IPS-18c (cell line): ENCODE measurements at regions not wholly inside any gene's neighbourhood (a gene's known extent, or its start where the extent isn't known, plus 50 kb on each side); places are given as distances from the start of the nearest gene placed in this dataset.

ENCODE experiments used
- H3K4me3 ChIP-seq: 2 replicates; pipeline ENCODE4 v1.7.0; 2013; ENCODE audit warnings: low read depth, mild to moderate bottlenecking, low read length, moderate library complexity; ENCODE audit not compliant: insufficient read depth
- H3K9me3 ChIP-seq: one replicate; pipeline ENCODE4 v1.6.1; 2013; ENCODE audit warnings: mild to moderate bottlenecking, low read length, moderate library complexity; ENCODE audit not compliant: control insufficient read depth, insufficient read depth

GRCh38 chr12:126617312-126617711 is 1552.1 kb downstream of the AACS start:
- H3K9me3 ChIP-seq = peaks cover 3% of the 10 kb centered on the region
- no peak overlapping the region for H3K4me3 ChIP-seq

GRCh38 chr12:126627596-126627995 is 1562.4 kb downstream of the AACS start:
- no peak overlapping the region for H3K4me3 ChIP-seq
- H3K9me3 ChIP-seq = no peaks in the 10 kb centered on the region

GRCh38 chr12:126636821-126637220 is 1571.6 kb downstream of the AACS start:
- H3K4me3 ChIP-seq = no peak overlapping the region

GRCh38 chr12:126644236-126645020 is 1579.2 kb downstream of the AACS start:
- no peaks in the 10 kb centered on the region for H3K9me3 ChIP-seq
- H3K4me3 ChIP-seq = no peak overlapping the region

More at GRCh38 chr12:126636821-126637220, 1571.6 kb downstream of the AACS start:
- no peaks in the 10 kb centered on the region for H3K9me3 ChIP-seq

- H3K4me3 ChIP-seq = no peak overlapping the region
- no peaks in the 10 kb centered on the region for H3K9me3 ChIP-seq
Observed at GRCh38 chr12:126648074-126648473, 1582.8 kb downstream of the AACS start.

GRCh38 chr12:126651133-126651532 is 1585.9 kb downstream of the AACS start:
- H3K4me3 ChIP-seq = no peak overlapping the region

GRCh38 chr12:126663304-126664094 is 1598.3 kb downstream of the AACS start:
- no peak overlapping the region for H3K4me3 ChIP-seq
- no peaks in the 10 kb centered on the region for H3K9me3 ChIP-seq

More at GRCh38 chr12:126651133-126651532, 1585.9 kb downstream of the AACS start:
- no peaks in the 10 kb centered on the region for H3K9me3 ChIP-seq

- Histone ChIP-seq H3K4me3 (no peak overlapping the region), H3K9me3 (no peaks in the 10 kb centered on the region)
Observed at GRCh38 chr12:126667339-126667738, 1599.6 kb upstream of the TMEM132C start.

- Histone ChIP-seq H3K4me3 (no peak overlapping the region), H3K9me3 (no peaks in the 10 kb centered on the region)
Observed at GRCh38 chr12:126668538-126668937, 1598.4 kb upstream of the TMEM132C start.

- no peak overlapping the region for H3K4me3 ChIP-seq
Observed at GRCh38 chr12:126668961-126669360, 1598.0 kb upstream of the TMEM132C start.

GRCh38 chr12:126676434-126676833 is 1590.5 kb upstream of the TMEM132C start:
- H3K4me3 ChIP-seq = no peak overlapping the region
- no peaks in the 10 kb centered on the region for H3K9me3 ChIP-seq

More at GRCh38 chr12:126668961-126669360, 1598.0 kb upstream of the TMEM132C start:
- no peaks in the 10 kb centered on the region for H3K9me3 ChIP-seq

- Histone ChIP-seq H3K4me3 (no peak overlapping the region), H3K9me3 (no peaks in the 10 kb centered on the region)
Observed at GRCh38 chr12:126681676-126682075, 1585.3 kb upstream of the TMEM132C start.

GRCh38 chr12:126684703-126685102 is 1582.3 kb upstream of the TMEM132C start:
- Histone ChIP-seq H3K9me3 (peaks cover 4% of the 10 kb centered on the region), H3K4me3 (no peak overlapping the region)

- Histone ChIP-seq H3K9me3 (peaks cover 4% of the 10 kb centered on the region), H3K4me3 (no peak overlapping the region)
Observed at GRCh38 chr12:126685636-126686035, 1581.3 kb upstream of the TMEM132C start.

GRCh38 chr12:126688556-126688955 is 1578.4 kb upstream of the TMEM132C start:
- peaks cover 4% of the 10 kb centered on the region for H3K9me3 ChIP-seq

GRCh38 chr12:126700096-126700495 is 1566.9 kb upstream of the TMEM132C start:
- Histone ChIP-seq H3K4me3 (no peak overlapping the region), H3K9me3 (no peaks in the 10 kb centered on the region)

More at GRCh38 chr12:126688556-126688955, 1578.4 kb upstream of the TMEM132C start:
- no peak overlapping the region for H3K4me3 ChIP-seq

GRCh38 chr12:126704609-126705008 is 1562.4 kb upstream of the TMEM132C start:
- Histone ChIP-seq H3K4me3 (no peak overlapping the region), H3K9me3 (no peaks in the 10 kb centered on the region)

- no peak overlapping the region for H3K4me3 ChIP-seq
- no peaks in the 10 kb centered on the region for H3K9me3 ChIP-seq
Observed at GRCh38 chr12:126706300-126706699, 1560.7 kb upstream of the TMEM132C start.
